GM19043 (cell line): ENCODE measurements at regions not wholly inside any gene's neighbourhood (a gene's known extent, or its start where the extent isn't known, plus 50 kb on each side); places are given as distances from the start of the nearest gene placed in this dataset.

ENCODE experiments used
- ATAC-seq: cut with Tn5 transposase; IDR thresholded peaks from one replicate; pipeline ENCODE4 v1.9.1; 2021; ENCODE audit warnings: low read depth; ENCODE audit not compliant: unreplicated experiment

DNA sequence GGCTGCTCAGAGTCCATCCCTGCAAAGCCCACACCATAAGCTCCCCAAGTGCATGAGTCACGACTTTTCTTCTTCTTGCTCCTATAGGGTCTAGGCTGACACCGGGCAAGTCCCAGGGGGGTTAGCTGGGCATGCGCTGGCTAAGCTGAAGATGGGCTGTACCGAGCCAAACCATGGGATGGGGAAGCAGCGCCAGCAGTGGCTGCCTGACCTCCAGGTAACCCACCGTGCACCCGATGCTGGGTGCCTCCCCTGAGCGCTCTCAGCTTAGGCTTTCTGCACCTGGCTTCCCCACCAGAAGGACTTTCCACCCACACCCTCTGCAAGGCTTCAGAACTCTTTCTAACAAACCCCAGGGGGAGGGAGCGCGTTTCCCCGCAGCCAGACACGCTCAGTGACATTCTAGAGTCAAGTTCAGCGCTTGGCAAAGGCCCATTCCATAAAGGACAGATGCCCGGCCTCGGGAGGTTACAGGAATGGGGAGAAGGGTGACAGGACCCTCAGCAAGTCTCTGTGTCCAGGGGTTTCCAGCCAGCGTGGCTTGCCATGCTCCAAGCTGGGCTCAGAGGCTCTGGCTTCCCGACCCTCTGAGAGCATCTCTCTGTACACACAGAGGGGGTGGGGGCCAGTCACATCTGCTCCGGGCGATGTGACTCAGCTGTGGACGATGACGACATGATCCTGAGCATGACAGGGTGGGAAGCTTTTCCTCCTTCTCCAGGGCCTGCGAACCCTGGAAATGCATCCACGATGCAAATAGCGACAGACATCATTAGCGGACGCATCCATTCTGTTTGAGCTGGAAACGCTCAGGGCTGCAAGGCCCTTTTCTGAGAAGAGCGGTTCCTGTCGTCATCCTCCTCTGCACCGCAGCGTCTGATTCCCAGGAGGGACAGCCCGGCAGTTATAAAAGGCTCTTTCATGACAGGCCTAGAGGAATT, 107.8 kb downstream of the SIK1 start:
- no peak for ATAC-seq

DNA sequence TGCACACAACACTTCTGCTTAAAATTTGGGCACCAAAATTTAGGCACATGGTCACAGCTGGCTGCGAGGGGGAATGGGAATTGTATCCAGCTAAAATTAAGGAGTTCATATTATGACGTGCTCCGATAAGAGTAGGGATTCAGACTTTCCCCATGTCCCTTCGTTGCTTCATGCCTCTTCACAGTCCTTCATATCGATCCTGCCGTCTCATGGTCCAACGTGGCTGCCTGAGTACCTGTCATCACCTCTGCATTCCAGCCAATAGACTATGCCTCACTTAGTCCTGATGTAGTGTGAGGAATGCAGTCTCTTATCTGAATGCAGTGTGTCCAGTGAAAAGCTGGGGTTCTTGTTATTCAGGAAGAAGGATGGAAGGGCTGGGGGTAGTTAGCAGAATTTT, 108.6 kb downstream of the SIK1 start:
- no peak for ATAC-seq

DNA sequence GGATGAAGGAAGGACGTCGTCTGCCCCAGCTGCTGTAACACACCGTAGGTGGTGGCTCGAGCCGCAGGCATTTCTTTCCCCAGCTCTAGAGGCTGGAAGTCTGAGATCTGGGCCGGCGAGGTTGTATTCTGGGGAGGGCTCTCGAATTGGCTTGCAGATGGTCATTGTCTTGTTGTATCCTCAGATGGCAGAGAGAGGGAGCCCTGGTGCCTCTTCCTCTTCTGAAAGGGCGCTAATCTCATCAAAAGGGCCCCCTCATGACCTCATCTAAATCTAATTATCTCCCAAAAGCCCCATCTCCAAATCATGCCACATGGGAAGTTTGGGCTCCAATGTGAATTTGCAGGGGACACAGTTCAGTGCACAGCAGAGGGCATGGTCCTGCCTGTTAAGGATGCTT, 109.0 kb downstream of the SIK1 start:
- no peak for ATAC-seq

DNA sequence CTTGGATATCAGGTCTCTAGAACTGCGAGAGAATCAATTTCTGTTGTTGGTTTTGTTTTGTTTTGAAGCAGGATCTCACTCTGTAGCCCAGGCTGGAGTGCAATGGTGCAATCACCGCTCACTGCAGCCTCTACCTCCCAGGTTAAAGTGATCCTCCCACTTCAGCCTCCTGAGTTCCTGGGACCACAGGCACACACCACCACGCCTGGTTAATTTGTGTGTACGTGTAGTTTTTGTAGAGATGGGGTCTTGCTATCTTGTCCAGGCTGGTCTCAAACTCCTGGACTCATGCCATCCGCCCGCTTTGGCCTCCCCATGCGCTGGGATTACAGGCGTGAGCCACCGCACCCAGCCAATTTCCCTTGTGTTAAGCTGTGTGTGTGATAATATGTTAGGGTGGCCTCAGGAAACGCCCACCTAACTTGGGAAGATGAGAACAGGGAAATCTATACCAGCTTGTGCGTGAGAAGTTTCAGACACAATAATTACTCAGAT, 109.6 kb downstream of the SIK1 start:
- no peak for ATAC-seq

DNA sequence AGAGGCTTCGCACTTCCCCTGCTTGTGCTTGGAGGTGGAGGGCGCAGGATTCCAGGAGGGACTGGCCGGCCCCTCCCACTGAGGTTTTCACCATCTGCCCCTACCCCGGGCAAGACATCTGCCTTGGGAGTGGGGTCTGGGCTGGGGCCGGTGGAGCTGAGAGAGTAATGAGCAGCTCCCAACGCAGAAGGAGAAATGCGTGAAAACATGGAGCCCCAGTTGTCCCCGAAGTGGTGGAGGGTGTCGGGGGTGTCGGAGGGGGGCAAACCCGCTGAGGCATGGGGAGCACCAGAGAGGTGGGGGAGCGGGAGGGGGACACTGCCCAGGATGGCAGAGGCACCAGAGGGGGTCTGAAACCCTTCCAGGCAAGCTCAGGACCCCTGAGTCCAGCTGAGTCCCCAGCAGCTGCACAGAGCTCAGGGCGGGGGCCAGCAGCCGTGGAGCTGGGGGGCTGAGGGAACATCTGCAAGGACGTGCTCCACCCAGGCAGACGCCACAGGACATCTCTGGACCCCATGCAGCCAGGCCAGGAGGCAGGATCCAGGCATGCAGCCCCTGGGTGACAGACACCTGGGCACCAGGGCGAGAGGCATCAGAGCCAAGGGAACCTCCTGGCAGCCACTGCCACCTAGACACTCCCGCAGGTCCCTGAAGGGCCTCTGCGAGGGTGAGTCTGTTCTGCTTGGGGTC, 110.6 kb downstream of the SIK1 start:
- no peak for ATAC-seq

DNA sequence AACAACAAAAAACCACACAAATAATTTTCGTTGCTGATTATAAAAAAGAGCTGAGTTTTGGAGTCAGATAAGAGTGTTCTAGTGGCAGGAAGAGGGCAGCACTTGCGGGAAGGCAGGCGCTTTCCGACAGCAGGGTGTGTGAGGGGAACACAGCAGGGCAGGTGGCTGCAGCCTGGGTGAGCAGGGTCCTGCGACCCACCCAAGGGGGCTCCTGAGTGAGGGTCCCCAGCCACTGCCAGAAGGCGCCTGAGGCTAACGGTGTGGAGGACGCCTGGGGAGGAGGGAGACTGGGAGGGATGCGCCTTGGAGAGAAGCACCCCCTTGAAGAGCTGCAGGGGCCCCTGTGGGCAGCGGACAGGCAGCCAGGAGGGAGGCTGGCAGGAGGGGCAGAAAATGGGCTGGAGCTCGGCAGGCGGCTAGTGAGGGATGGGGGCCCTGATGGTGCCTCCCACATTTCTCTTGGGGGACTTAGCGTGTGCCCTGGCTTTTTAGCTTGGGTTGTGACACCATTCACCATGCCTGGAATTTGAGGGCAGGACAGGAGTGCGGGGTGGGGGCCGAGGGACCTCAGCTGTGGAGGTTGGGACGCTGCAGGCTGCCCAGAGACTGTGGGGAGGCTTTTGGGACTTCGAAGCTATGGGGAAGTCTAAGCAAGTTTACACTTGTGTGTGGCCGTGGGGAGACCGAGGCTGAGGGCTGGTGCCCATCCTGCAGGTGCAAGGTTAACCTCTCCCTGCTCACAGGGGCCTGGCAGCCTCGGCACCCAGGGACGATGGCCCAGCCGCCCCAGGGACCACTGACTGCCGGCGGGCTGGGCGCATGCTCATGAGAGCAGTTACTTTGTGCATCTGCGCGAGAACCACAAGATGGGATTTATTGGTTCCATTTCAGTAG, 111.4 kb downstream of the SIK1 start:
- no peak for ATAC-seq

DNA sequence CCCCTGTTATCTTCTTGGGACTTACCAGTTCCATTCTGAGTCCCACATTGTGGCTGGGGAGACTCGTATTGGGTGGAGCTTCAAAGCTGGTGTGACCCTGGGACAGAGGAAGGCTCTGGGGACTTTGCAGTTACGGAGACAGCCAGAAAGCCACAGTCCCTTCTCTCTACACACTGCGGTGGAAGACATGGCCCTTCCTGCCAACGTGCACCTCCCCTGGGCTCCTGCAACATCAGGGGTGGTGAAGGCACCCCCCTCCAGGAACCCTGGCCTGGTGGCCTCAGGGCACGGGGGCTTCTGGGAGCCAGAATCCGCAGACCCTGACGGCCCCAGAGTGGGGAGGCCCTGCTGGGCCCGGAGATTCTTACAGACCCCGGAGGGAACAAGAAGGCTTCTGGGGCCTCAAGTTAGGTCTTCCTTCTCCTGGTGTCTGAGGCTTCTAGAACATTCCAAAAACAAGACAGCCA, 113.0 kb downstream of the SIK1 start:
- ATAC-seq: no peak

DNA sequence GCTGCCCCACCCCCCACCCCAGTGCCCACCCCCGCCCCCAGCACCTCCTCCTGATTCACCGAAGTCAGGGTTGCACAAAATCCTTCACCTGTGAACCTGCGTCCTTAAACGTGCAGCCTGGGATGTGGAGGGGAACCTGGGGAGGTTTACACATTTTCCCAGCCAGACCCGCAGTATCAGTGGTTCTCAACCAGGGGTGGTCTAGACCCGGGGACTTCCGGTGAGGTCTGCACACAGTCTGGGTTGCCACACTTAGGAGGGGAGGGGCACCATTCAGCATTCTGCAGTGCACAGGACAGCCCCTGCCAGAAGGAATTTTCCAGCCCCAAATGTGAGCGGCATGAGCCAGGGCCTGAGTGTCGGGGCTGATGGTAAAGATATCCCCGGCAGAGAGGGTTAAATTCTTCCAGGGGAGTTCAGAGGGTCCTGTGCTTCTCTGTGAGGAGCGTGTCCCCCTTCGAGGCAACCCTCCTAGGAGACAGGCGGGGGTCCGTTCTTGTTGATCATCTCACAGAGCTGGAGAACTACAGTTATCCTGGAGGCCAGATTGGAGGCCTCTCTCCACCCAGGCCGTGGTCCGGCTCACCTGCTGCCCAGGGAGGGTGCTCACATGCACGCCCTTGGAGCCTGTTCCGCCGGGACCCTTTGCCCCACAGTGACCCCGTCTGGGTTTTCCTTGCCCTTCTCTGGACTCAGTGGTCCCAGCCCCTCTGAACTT, 113.6 kb downstream of the SIK1 start:
- no peak for ATAC-seq

DNA sequence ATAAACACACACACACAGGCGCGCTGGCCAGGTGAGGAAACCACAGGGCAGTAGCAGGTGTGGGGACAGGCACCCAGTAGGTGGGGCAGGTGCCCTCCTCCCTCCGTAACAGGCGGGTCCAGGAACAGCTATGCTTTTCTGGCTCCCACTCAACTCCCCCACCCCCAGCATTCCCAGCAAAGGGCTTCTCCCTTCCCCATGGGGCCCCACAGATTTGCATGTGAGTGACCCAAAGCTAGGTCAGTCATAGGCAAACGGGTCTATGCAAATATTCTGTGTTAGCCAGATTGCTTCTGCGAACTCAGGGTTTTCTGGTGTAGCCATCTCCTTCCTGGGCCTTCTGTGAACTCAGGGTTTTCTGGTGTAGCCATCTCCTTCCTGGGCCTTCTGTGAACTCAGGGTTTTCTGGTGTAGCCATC, 114.2 kb downstream of the SIK1 start:
- ATAC-seq: no peak

DNA sequence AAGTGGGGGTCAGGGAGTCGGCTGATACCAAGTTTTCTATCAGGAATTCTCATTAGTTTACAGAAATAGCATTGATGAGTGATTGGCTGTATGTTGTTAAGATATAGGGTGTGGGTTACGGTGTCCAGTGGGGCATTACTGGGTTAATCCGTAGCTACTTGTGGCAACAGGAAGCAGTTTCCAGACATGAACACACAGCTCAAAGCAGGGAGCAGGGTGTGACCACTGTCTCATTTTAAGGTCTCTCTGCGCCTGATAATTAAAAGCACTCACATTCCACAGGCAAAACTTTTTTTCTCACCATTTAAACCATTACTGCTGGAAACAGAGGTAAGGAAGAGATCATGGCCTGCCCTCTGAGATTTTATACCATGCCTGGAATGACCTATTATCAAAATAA, 114.9 kb downstream of the SIK1 start:
- no peak for ATAC-seq

DNA sequence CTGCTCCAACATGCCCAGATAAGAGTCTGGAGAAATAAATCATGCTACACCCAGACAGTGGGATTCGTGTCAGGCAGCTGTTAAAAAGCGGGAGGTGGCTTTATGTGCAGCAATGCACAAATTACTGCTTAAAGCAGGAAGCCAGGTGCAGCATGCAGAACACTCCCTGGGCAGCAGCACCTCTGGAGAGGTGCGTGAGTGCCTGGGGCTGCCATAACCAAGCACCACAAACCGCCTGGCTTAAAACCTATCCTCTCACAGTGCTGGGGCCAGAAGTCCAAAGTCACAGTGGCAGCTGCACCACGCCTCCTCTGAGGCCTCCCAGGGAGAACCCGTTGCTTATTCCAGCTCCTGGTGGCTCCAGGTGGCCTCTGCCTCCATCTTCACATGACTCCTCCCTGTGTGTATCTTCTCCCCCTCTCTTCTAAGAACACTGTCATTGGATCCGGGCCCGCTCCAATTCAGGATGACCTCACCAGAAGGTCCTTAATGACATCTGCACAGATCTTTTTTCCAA, 115.6 kb downstream of the SIK1 start:
- ATAC-seq: no peak

DNA sequence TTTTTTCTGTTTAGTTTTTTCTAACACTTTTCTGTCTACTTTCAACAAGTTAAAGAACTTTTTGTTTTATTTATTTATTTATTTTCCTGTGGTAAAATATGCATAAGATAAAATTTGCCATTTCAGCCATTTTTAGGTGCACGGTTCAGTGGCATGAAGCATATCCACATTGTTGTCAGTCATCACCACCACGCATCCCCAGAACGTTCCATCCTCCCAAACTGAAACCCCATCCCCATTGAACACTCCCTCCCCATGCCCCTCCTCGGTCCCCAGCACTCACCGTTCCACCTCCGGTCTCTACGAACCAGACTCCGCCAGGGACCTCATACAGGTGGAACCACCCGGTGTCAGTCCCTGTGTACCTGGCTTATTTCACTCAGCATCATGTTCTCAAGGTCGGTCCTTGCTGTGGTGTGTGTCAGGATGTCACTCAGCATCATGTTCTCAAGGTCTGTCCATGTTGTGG, 118.1 kb downstream of the SIK1 start:
- ATAC-seq: no peak

DNA sequence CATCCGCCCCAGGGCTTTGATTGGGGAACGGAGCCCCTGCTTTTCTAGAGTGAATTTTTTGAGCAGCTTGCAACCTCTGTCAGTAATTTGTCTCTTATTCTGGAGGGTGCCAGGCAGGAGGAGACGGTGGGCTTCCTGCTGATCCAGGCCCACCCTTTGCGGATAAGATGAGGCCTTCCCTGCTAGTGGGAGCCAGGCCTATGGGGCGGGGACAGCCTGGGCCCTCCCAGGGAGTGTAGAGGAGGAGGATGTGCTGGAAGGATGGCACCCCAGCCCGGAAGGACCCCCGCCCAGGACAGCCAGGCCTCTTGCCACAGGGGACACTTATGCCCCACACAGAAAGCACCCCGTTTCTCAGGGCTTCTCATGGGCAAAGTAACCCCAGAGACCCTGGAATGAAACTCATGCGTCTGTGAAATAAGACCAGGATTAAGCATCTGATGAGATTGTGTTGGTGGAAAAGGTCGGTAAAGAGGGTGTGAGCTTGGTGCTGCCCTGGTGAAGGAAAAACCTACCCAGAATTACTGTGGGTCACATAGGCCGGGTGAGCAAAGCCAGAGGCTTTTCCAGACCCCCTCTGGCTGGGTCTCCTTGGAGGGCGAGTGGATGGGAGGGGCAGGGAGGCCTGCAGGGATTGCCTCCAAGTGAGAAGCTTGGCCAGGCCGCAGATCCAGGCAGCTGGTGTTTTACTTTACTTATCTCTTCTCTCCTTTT, 118.7 kb downstream of the SIK1 start:
- ATAC-seq: no peak

DNA sequence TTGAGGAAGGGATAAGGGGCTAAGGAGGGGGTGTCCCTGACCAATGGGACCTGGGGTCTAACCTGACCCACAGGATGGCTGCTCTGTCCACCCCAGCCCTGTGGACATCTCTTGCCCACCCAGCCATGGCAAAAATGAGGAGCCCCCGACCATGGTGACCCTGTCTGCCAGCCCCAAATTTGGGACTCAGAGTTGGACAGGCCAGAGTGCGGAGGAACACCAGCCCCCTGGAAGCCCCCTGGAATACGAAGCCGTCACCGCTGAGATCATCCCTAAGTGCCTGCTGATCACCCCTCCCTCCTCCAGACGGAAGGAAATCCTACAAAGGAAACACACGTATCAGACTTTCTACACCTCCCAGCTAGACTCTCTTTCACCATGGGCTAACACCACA, 119.3 kb downstream of the SIK1 start:
- no peak for ATAC-seq

DNA sequence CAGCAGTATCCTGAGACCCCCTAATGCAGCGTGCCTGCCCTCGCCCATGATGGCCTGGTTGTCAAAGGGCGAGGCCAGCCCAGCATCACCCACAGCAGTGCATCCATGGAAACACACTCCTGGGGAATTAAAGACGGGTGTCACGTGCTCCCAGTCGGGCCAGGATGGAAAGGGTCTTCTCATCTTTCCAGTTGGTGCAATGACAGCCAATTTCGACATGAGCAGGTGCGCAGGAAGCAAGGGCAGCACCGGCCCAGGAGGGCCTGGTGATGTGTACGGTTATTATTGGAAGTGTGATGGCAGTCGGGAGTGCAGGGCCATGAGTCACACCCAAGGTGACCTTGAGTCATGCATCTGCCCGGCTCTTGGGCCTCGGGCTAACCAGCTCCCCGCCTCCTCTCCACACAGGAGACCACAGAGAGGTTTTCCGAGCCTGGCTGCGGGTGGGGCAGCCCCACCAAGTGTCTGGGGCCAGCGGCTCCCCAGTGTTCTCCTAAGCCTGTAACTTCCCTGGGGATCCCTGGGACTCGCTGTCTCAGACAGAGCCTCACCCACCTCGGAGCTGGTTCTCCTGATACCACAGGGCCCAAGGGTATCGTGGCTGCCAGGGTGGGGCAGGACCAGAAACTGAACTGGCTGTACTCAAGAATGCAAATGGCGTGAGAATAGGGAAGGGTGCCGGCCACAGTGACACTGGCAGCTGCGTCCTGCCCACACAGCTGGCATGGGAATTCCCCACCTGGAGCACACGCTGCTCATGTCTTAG, 119.8 kb downstream of the SIK1 start:
- no peak for ATAC-seq

DNA sequence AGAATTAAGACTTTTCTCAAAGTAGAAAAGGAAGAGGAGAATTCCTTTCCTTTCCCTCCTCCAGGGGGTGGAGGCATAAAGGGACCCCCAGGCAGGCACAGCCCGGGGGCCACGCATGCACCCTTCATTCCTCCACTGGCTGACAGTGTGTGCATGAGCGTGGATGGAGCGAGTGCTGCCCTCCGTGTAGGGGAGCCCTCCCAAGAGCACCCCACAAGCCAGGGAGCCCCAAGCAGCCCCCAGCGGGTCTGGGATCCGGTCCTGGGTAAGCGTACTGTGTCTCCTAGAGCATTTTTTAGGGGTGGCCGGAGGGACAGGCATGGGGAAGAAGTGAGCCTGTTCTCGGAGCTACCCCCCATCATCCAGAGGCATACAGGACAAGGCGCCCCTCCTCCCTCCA, 120.5 kb downstream of the SIK1 start:
- ATAC-seq: no peak

DNA sequence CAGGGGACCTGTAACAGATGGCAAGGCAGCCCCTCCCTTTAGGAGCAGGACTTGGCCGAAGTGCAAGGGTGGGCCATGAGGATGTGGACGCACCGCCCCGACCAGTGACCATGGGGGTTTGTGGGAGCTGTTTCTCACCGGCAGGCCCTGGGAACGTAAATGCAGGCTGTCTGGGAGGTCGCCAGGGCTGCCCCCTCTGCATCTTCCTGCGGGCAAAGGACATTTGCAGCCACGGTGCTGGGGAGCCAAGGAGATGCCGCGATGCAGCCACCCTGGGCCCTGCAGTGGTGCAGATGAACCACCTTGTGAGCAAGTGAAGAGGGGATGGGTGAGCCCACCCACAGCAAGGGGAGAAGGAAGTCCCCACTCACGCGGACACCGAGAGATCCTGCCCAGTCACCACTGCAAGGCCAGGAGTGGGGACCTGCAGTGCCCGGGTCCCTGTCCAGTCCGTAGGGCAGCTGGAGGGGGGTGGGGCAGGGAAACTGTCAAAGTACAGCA, 121.1 kb downstream of the SIK1 start:
- ATAC-seq: no peak

DNA sequence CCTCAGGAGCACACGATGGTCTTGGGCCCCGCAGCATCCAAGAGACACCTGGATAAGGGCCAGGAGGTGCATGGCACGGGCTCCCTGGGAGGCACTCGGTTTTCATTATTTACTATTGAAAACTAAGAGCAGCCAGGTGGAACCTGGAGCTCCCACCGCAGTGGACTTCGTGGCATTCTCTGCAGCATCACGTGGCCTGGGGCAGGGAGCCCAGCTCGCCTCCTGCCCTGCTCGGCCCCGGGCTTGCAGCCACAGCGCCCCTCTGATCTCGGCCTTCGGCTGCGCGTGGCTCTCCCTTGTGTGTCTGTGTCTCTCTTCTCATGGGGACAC, 121.6 kb downstream of the SIK1 start:
- no peak for ATAC-seq
